Activated CD4-positive, alpha-beta T cell treated with anti-CD3 and anti-CD28 coated beads, Interleukin-2, amount 50 U/mL, for 1 hour (primary cell): ENCODE measurements at regions not wholly inside any gene's neighbourhood (a gene's known extent, or its start where the extent isn't known, plus 50 kb on each side); places are given as distances from the start of the nearest gene placed in this dataset.

Source experiments
- DNase-seq: peaks from one replicate; pipeline ENCODE4 v3.0.0-alpha.2; 2020

DNA sequence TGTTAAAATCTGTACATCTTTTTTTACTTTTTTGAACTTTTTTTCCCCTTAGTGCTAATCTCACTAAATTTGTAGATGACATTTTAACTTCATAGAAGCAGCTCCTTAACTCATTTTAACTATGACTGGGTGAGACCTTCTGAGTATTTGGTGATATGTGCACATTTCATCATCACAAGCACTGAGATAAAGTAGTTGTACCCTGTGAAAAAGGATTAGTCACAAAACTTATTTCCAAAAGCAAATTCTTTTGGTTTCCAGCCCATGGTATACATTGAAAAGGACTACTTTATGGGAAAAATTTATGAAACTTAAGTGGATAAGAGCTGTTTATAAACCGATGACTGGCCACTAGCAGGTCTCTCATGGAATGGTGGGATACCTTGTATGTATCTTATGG is 581.5 kb downstream of the PLCL1 start:
- DNase-seq = no peak

DNA sequence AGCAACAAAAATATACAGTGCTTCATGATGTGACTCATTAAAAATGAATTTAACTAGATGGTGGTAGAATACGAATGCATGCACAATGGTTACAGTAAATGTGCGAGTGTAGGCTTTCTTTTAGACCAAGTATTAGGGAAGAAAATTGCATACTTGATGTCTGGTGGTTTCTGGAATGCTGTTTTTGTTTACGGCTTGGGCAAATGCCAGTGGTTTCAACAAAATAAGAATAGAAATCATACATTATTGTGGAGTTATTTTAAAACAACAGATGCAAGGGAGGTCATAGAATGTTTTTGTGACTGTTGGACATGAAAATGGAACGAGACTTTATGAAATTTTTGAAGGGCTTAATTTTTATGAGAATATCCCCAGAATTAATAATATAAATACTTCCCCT is 580.9 kb downstream of the PLCL1 start:
- no peak for DNase-seq

DNA sequence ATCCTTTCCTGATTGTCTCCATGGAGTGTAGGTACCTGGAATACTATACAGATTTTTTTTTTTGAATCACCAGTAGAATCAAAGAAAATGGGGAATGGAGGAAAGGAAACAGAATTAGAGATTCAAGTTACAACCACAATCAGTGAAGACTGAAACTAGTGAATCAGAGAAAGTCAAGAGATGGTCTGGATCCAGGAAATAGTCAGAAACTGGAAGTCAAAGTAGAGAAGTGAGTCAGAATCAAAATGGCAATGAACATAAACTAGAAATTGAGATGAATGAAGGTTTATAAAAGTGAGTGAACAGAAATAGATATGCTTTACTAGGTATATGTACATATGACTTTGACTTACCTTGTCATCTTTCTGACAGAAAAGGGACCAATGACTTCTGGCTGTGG is 579.0 kb downstream of the PLCL1 start:
- no peak for DNase-seq

DNA sequence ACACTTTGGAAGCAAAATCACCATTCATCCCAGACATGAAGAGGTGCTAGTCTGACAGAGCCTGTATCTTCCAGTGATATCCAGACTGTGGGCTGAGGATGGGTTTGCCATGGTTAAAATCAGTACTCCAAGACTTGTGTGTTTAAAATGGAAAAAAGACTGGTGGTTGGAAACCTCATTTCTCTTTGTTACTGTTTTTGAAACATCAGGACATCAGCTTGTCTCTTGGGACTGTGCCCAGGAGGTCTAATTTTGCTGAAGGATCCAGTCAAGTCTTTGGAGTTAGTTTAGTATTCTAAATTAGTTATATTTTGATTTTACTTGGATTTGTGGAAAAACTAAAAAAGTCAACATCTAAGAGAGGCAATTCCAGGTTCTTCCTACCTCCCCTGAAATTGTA is 578.4 kb downstream of the PLCL1 start:
- DNase-seq = no peak

DNA sequence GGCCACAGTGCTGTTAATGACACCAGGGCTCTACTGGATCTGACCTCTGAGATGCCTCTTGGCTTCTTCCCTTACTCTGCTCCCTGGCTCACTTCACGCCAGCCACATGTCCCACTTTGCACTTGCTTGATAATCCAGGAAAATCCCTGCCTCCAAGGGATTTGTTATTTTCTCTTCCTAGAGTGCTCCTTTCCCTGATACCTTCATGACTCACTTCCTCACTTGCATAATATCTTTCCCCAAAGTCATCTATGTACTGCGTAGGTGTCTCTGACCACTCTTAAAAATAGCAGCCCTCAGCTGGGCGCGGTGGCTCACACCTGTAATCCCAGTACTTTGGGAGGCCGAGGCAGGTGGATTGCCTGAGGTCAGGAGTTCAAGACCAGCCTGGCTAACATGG is 572.3 kb downstream of the PLCL1 start:
- no peak for DNase-seq

GRCh38 chr2:198375083-198375410 is 570.7 kb downstream of the PLCL1 start:
- no peak for DNase-seq

DNA sequence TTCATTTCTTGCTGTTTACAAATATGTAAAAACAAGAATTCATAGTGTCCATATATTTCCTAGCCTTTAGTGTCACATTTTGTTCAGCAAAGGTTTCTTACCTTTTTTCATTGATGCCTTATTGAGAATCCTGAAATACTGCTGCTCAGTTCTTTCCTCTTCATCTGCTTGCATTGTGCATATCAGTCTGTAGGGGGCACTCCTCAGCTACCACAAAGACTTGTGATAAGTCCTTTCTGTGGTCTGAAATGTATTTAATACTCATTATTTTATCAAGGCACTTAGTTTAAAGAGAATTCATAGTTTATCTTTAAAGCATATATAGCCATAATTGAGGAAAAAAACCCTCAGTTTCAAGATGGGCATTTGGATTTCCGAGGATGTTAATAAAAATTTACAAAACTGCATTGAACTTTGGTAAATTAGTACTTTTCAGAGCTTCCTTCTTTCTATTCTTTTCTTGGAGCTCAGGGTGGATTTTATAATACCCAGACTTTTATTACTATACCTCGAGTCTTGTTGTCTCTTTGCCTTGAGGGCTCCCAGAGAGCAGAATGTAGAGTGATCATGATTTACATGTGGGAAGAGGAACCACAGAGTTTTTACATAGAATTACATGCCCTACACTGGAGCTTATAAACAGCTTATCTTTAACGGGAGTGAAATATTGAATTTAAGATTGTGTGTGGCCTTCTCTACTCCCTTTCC is 570.1 kb downstream of the PLCL1 start:
- no peak for DNase-seq

GRCh38 chr2:198371921-198372543 is 567.6 kb downstream of the PLCL1 start:
- no peak for DNase-seq

- no peak for DNase-seq
These were observed 566.9 kb downstream of the PLCL1 start for GRCh38 chr2:198371329-198371728.

DNA sequence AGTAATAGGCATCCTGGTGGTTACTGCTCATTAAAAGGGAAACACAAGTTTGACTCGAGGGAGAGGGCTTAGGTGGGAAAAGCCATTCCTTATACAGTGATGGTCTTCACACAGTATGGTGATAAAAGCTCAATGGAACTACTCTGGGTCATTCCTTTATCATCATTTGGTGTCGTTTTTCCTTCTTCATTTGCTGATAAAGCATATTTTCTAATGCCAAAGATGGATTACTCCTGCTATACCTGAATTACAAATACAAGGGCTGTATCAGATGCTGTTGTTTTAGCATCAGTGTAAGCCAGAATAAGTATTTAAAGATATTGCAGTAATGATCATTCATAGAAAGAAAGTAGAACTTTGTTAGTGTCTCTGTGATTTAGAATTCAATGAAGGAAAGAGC is 563.7 kb downstream of the PLCL1 start:
- DNase-seq = no peak

- DNase-seq = no peak
These were observed 558.3 kb downstream of the PLCL1 start for GRCh38 chr2:198362740-198363139.

DNA sequence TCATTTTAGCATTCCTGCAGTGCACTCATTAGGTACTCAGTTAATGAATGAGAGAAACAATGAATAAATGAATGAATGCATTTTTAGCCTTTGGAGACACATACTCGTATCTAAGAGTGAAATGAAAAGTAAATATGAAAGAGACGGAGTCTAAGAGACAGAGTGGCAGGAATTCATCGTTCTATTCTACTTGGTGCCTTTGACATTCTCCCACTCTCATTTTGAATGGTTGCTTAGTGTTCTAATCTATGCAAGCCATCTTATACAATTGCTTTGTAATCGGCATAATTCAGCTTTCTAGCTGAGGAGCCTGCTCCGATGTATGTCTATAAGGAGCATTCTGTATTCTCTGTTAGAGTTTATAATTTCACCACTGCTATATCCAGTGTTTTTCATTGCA is 554.9 kb downstream of the PLCL1 start:
- no peak for DNase-seq

DNA sequence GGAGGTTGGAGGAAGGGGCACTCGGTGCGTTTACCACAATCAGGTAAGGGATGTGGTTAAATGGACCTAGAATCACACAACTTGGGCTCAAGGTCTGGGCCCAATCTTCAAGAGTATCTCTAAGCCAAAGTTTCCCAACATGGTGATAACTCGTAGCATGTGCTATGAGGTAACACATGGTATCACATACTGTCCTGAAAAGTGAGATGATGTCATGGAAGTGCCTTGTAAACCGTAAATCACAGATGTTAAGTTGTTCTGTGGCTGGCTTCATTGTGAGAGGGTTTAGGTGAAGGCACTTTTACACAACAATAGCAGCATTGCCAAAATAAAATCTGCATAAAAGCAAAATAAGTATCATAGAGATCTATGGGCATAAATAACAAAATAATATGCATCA is 551.8 kb downstream of the PLCL1 start:
- DNase-seq = no peak

- DNase-seq = no peak
These were observed 547.3 kb downstream of the PLCL1 start for GRCh38 chr2:198351647-198352046.

DNA sequence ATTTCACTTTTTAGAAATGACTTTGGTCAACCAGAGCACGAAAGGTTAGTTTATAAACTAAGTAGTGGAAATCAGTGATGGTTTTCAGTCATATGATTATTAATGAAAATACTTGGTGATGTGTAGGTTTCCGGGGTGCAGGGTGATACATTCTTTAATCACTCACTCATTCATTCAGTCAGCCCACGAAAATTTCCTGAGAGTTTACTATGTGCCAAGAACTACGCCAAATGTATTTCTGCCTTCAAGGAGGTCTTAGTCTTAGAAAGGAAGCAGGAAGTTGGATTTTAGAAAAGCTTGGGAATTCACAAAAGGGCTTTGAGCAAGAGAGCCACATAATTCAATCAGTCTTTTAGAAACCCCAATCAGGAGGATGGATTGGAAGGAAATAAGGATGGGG is 543.6 kb downstream of the PLCL1 start:
- DNase-seq = no peak

DNA sequence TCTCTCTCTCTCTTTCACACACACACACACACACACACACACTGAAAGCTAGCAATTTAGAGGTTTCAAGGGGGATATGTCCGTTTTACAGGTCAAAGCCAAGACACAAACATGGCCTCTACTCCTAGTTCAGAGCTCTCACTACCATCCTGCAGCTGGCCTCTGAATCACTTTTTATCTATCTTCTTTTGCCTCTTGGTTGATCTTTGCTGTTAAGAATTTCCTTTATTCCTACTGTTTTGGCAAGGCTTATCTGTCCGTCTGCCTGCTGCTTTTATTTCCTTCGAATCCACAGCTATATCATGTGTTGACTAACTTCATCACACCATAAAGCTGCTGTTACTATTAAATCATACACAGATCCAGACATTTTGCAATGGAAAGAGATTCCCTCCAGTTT is 543.0 kb downstream of the PLCL1 start:
- DNase-seq = no peak

- no peak for DNase-seq
These were observed 539.1 kb downstream of the PLCL1 start for GRCh38 chr2:198343471-198343870.

GRCh38 chr2:198340846-198341245 is 536.5 kb downstream of the PLCL1 start:
- no peak for DNase-seq

DNA sequence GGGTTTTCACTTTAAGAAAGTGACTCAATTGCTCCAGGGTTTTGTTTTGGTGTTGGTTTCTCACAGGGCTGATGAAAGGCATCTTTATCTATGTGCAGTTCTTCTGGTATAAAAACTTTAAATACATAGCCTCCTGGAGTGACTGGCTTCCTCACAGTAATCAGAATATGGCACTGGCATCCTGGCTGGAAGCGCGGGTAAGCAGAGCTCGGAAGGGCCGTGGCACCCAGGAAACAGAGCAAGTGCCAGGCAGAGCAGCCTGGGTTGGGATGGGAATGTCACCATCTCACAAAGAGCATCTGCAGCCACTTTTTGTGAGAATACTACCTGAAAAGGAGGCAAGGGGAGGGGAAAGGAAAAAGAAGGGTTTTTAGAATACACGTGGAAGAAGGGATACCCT is 534.7 kb downstream of the PLCL1 start:
- DNase-seq = no peak

- DNase-seq = no peak
These were observed 533.0 kb downstream of the PLCL1 start for GRCh38 chr2:198337368-198337767.

DNA sequence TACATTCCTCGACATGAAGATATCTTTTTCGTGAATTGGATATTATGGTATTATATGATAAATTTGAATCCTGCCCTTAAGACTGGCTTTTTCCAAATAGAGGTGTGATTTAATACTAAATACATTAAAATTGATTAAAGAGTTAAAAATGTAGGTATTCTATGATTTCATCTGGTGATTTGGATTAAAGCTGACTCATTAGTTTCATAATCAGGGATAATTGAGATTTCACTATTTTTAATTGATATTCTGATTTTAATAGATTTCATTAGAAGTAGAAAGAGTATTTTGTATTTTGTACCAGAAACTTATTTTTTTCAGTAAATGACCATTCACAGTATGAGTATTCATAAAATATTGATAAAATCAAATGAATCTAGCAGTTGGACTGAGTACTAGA is 524.1 kb downstream of the PLCL1 start:
- DNase-seq = no peak

DNA sequence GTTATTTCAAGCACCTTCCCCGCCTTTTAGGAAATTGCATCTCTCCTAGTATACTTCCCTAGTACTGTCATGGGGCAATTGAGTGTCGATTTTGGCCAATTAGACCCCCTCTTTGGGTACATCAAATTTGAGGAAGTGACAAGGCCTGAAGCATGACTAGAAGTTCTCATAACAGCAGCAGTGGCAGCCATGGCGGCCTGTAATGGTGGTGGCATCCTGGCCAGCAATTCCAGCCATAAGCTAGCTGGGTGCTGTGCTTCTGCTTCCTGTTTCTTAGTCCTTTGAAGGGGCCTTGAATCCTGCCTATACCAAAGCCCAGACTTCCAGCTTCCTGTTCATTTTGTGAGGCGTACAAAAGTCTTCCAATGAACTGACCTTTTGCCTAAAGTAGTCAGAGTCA is 523.1 kb downstream of the PLCL1 start:
- no peak for DNase-seq

GRCh38 chr2:198326431-198326830 is 522.0 kb downstream of the PLCL1 start:
- DNase-seq = no peak

GRCh38 chr2:198325359-198325758 is 521.0 kb downstream of the PLCL1 start:
- no peak for DNase-seq

GRCh38 chr2:198324071-198324470 is 519.7 kb downstream of the PLCL1 start:
- DNase-seq = no peak
